ENCODE measurements at regions not wholly inside any gene's neighbourhood (a gene's known extent, or its start where the extent isn't known, plus 50 kb on each side); places are given as distances from the start of the nearest gene placed in this dataset.

DNA sequence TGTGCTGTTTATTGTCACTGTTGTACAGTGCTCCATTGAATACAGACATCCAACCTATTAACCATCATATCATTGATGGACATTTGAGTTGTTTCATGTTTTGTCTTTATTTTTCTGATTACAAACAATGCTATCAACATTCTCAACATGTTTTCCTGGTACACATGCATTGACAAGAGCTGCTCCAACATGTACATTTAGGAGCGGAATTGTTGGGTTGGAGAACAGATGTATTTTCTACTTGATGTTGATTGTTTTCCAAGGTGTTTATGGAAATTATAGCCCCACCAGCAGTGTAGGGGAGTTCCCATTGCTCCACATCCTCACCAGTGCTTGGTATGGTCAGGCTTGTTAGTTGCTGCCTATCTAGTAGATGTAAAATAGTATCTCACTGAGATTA, 204.1 kb upstream of the CLINT1 start:
- no peak for TF ChIP-seq EZH2 (IDR thresholded peaks at IDR 0.05; ENCODE audit: low read depth)
- TF ChIP-seq CTCF (conservative IDR thresholded peaks at IDR 0.05): no peak
